Right lung (tissue), 2 donors: ENCODE measurements at regions not wholly inside any gene's neighbourhood (a gene's known extent, or its start where the extent isn't known, plus 50 kb on each side); places are given as distances from the start of the nearest gene placed in this dataset.

Source experiments
- DNase-seq, 2 donors: peaks; one replicate each; pipeline ENCODE4 v3.0.0-alpha.2; 2013

- no peak for DNase-seq
Measured at GRCh38 chr13:90156390-90156789, 1191.1 kb upstream of the MIR17HG start.

- DNase-seq = no peak
Measured at GRCh38 chr13:90168953-90169352, 1178.5 kb upstream of the MIR17HG start.

- DNase-seq = no peak
Measured at GRCh38 chr13:90170208-90170607, 1177.3 kb upstream of the MIR17HG start.

GRCh38 chr13:90171649-90172048 is 1175.8 kb upstream of the MIR17HG start:
- no peak for DNase-seq

GRCh38 chr13:90177512-90177911 is 1170.0 kb upstream of the MIR17HG start:
- DNase-seq = no peak

GRCh38 chr13:90184355-90184754 is 1163.1 kb upstream of the MIR17HG start:
- DNase-seq = no peak

- no peak for DNase-seq
Measured at GRCh38 chr13:90185734-90186133, 1161.8 kb upstream of the MIR17HG start.

GRCh38 chr13:90187478-90188350 is 1159.8 kb upstream of the MIR17HG start:
- no peak for DNase-seq

GRCh38 chr13:90188351-90188636 is 1159.2 kb upstream of the MIR17HG start:
- no peak for DNase-seq

- DNase-seq = no peak
Measured at GRCh38 chr13:90197722-90198121, 1149.8 kb upstream of the MIR17HG start.

GRCh38 chr13:90201202-90201601 is 1146.3 kb upstream of the MIR17HG start:
- no peak for DNase-seq

- DNase-seq = no peak
Measured at GRCh38 chr13:90201676-90202460, 1145.6 kb upstream of the MIR17HG start.

GRCh38 chr13:90205081-90205480 is 1142.4 kb upstream of the MIR17HG start:
- DNase-seq = no peak

- no peak for DNase-seq
Measured at GRCh38 chr13:90205911-90206310, 1141.6 kb upstream of the MIR17HG start.

- DNase-seq = no peak
Measured at GRCh38 chr13:90217275-90217674, 1130.2 kb upstream of the MIR17HG start.

GRCh38 chr13:90222758-90223157 is 1124.7 kb upstream of the MIR17HG start:
- DNase-seq = no peak

- no peak for DNase-seq
Measured at GRCh38 chr13:90230311-90230710, 1117.2 kb upstream of the MIR17HG start.

GRCh38 chr13:90232291-90232690 is 1115.2 kb upstream of the MIR17HG start:
- no peak for DNase-seq

GRCh38 chr13:90233933-90234672 is 1113.4 kb upstream of the MIR17HG start:
- DNase-seq = no peak

- DNase-seq = no peak
Measured at GRCh38 chr13:90237852-90238251, 1109.6 kb upstream of the MIR17HG start.

- no peak for DNase-seq
Measured at GRCh38 chr13:90238413-90238812, 1109.1 kb upstream of the MIR17HG start.

GRCh38 chr13:90239130-90239529 is 1108.4 kb upstream of the MIR17HG start:
- no peak for DNase-seq

- DNase-seq = no peak
Measured at GRCh38 chr13:90246005-90246404, 1101.5 kb upstream of the MIR17HG start.
